ENCODE measurements at regions not wholly inside any gene's neighbourhood (a gene's known extent, or its start where the extent isn't known, plus 50 kb on each side); places are given as distances from the start of the nearest gene placed in this dataset.

GRCh38 chr6:67888886-67889681, 746.0 kb upstream of the ADGRB3 start (continued):
- TF ChIP-seq PTTG1 (tag; IDR thresholded peaks at IDR 0.05; ENCODE audit: low read depth) (peak; percentile 78), ZNF316 (IDR thresholded peaks at IDR 0.05) (peak; percentile 68), EZH2 (IDR thresholded peaks at IDR 0.05; ENCODE audit: borderline replicate concordance, low read depth, low read length) (no peak), DIDO1 (tag; IDR thresholded peaks at IDR 0.05; ENCODE audit: low read depth) (no peak), ERF (CRISPR knock-in tag; IDR thresholded peaks at IDR 0.05) (peak; percentile 29; the same call in 1 of the 2 replicates), FOXJ3 (CRISPR knock-in tag; IDR thresholded peaks at IDR 0.05) (no peak), ZKSCAN1 (IDR thresholded peaks at IDR 0.05; ENCODE audit: low read depth, low read length) (no peak), MEF2A (IDR thresholded peaks at IDR 0.05; ENCODE audit: control insufficient read depth, low read depth, low read length) (peak; percentile 52), ZNF197 (CRISPR knock-in tag; IDR thresholded peaks at IDR 0.05; ENCODE audit: low read depth) (peak; percentile 75; the same call in 1 of the 2 replicates), KHSRP (IDR thresholded peaks at IDR 0.05) (peak; percentile 53; the same call in 1 of the 2 replicates), ELF1 (tag; IDR thresholded peaks at IDR 0.05) (peak; percentile 71), ZNF551 (CRISPR knock-in tag; IDR thresholded peaks at IDR 0.05) (no peak), RFX5 (IDR thresholded peaks at IDR 0.05; ENCODE audit: low read depth, low read length) (no peak), ZC3H11A (IDR thresholded peaks at IDR 0.05; ENCODE audit: low read depth, low read length) (no peak), KDM1A (IDR thresholded peaks at IDR 0.05) (peak; percentile 72 to 83), BCL6 (CRISPR knock-in tag; IDR thresholded peaks at IDR 0.05) (peak; percentile 74; the same call in 1 of the 2 replicates), NCOA6 (IDR thresholded peaks at IDR 0.05) (no peak), ZNF12 (CRISPR knock-in tag; IDR thresholded peaks at IDR 0.05) (no peak), TEAD2 (tag; IDR thresholded peaks at IDR 0.05) (peak; percentile 68; the same call in 1 of the 2 replicates), NFE2 (IDR thresholded peaks at IDR 0.05; ENCODE audit: low read depth) (peak; percentile 67), CBFA2T2 (conservative IDR thresholded peaks at IDR 0.05) (peak; percentile 94), GATAD2B (IDR thresholded peaks at IDR 0.05; ENCODE audit: borderline replicate concordance) (peak; percentile 60; the same call in 1 of the 2 replicates), TRIM28 (IDR thresholded peaks at IDR 0.05) (no peak; the same call in 1 of the 2 replicates), MIER1 (IDR thresholded peaks at IDR 0.05; ENCODE audit: low read depth) (no peak)
- TF ChIP-seq, protein P1, sequence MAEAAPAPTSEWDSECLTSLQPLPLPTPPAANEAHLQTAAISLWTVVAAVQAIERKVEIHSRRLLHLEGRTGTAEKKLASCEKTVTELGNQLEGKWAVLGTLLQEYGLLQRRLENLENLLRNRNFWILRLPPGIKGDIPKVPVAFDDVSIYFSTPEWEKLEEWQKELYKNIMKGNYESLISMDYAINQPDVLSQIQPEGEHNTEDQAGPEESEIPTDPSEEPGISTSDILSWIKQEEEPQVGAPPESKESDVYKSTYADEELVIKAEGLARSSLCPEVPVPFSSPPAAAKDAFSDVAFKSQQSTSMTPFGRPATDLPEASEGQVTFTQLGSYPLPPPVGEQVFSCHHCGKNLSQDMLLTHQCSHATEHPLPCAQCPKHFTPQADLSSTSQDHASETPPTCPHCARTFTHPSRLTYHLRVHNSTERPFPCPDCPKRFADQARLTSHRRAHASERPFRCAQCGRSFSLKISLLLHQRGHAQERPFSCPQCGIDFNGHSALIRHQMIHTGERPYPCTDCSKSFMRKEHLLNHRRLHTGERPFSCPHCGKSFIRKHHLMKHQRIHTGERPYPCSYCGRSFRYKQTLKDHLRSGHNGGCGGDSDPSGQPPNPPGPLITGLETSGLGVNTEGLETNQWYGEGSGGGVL (CRISPR knock-in tag; IDR thresholded peaks at IDR 0.05) = no peak
- TF ChIP-seq, protein P2, sequence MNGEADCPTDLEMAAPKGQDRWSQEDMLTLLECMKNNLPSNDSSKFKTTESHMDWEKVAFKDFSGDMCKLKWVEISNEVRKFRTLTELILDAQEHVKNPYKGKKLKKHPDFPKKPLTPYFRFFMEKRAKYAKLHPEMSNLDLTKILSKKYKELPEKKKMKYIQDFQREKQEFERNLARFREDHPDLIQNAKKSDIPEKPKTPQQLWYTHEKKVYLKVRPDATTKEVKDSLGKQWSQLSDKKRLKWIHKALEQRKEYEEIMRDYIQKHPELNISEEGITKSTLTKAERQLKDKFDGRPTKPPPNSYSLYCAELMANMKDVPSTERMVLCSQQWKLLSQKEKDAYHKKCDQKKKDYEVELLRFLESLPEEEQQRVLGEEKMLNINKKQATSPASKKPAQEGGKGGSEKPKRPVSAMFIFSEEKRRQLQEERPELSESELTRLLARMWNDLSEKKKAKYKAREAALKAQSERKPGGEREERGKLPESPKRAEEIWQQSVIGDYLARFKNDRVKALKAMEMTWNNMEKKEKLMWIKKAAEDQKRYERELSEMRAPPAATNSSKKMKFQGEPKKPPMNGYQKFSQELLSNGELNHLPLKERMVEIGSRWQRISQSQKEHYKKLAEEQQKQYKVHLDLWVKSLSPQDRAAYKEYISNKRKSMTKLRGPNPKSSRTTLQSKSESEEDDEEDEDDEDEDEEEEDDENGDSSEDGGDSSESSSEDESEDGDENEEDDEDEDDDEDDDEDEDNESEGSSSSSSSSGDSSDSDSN (IDR thresholded peaks at IDR 0.05; ENCODE audit: borderline replicate concordance in 1 of 2, low read depth in 2 of 2, low read length in 2 of 2) = peak; percentile 96 to 99; a peak in 3 of 4 replicates

Data from K562 (cell line).